ENCODE measurements at regions not wholly inside any gene's neighbourhood (a gene's known extent, or its start where the extent isn't known, plus 50 kb on each side); places are given as distances from the start of the nearest gene placed in this dataset.
"Not testable (repeated sequence)": the region's sequence is repeated elsewhere in the genome, so short reads cannot be mapped to it uniquely, and the experiment has no call there.

- not testable (repeated sequence) for DNase-seq (ENCODE audit: low read depth)
These were observed 196.3 kb downstream of the BCL2L11 start for GRCh38 chr2:111316881-111317549.

- not testable (repeated sequence) for DNase-seq (ENCODE audit: low read depth)
These were observed 198.8 kb downstream of the BCL2L11 start for GRCh38 chr2:111319552-111319951.

GRCh38 chr2:111320264-111320663 is 199.6 kb downstream of the BCL2L11 start:
- not testable (repeated sequence) for DNase-seq (ENCODE audit: low read depth)

GRCh38 chr2:111320965-111321364 is 200.3 kb downstream of the BCL2L11 start:
- peak; percentile 93 for DNase-seq (ENCODE audit: low read depth)

- DNase-seq (ENCODE audit: low read depth): not testable (repeated sequence)
These were observed 202.7 kb downstream of the BCL2L11 start for GRCh38 chr2:111323384-111323783.

GRCh38 chr2:111327726-111328125 is 207.0 kb downstream of the BCL2L11 start:
- not testable (repeated sequence) for DNase-seq (ENCODE audit: low read depth)

GRCh38 chr2:111329309-111329708 is 208.6 kb downstream of the BCL2L11 start:
- not testable (repeated sequence) for DNase-seq (ENCODE audit: low read depth)

- not testable (repeated sequence) for DNase-seq (ENCODE audit: low read depth)
These were observed 210.5 kb downstream of the BCL2L11 start for GRCh38 chr2:111331099-111331724.

GRCh38 chr2:111335220-111335907 is 214.7 kb downstream of the BCL2L11 start:
- not testable (repeated sequence) for DNase-seq (ENCODE audit: low read depth)

GRCh38 chr2:111338474-111338873 is 217.8 kb downstream of the BCL2L11 start:
- not testable (repeated sequence) for DNase-seq (ENCODE audit: low read depth)

- not testable (repeated sequence) for DNase-seq (ENCODE audit: low read depth)
These were observed 218.8 kb downstream of the BCL2L11 start for GRCh38 chr2:111339476-111339875.

- not testable (repeated sequence) for DNase-seq (ENCODE audit: low read depth)
These were observed 223.9 kb downstream of the BCL2L11 start for GRCh38 chr2:111344590-111344989.

- DNase-seq (ENCODE audit: low read depth): not testable (repeated sequence)
These were observed 224.7 kb downstream of the BCL2L11 start for GRCh38 chr2:111345439-111345838.

GRCh38 chr2:111346018-111346930 is 225.6 kb downstream of the BCL2L11 start:
- DNase-seq (ENCODE audit: low read depth): peak; percentile 12

- not testable (repeated sequence) for DNase-seq (ENCODE audit: low read depth)
These were observed 227.0 kb downstream of the BCL2L11 start for GRCh38 chr2:111347695-111348094.

- not testable (repeated sequence) for DNase-seq (ENCODE audit: low read depth)
These were observed 227.6 kb downstream of the BCL2L11 start for GRCh38 chr2:111348316-111348715.

- not testable (repeated sequence) for DNase-seq (ENCODE audit: low read depth)
These were observed 234.5 kb downstream of the BCL2L11 start for GRCh38 chr2:111355022-111355817.

GRCh38 chr2:111355823-111356511 is 235.3 kb downstream of the BCL2L11 start:
- not testable (repeated sequence) for DNase-seq (ENCODE audit: low read depth)

- not testable (repeated sequence) for DNase-seq (ENCODE audit: low read depth)
These were observed 235.9 kb downstream of the BCL2L11 start for GRCh38 chr2:111356512-111357031.

Measured in ELR (cell line).